ENCODE measurements at regions not wholly inside any gene's neighbourhood (a gene's known extent, or its start where the extent isn't known, plus 50 kb on each side); places are given as distances from the start of the nearest gene placed in this dataset.

DNA sequence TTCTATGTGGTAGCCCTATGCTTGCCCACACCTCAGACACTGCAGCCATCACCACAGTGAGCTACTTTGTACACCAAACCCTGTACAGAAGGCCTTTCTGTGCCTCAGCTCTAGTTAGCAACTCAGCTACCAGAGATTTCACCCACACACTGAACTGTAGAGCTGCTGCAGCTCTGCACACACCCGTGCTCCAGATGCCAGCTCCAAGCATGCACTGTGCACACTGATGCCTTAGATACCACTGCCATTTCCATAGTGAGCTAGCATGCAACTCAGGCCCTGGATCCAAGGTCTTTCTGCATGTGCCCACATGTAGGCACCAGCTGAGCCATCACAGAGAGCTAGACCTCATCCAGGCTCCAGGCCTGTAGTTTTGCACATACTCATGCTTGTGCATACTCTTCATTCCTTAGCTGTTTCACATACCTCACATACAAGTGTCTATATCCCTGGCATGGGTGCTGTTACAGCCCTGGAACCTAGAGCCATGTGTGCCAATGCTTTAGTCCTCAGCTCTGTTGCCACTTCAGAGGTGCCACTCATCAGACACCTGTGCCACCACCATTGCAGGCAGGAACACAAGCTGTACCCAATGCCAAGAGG lies 423.5 kb upstream of the NDST3 start:
- H4K20me1 ChIP-seq (ENCODE audit: insufficient read depth), result no peaks in the 10 kb centered on the region
- H3K4me1 ChIP-seq (replicated peaks; ENCODE audit: insufficient read depth), result no peaks in the 10 kb centered on the region
- no peak for TF ChIP-seq EZH2 (IDR thresholded peaks at IDR 0.05; ENCODE audit: low read depth)
- no peak for TF ChIP-seq CTCF (conservative IDR thresholded peaks at IDR 0.05)
- H3K36me3 ChIP-seq (ENCODE audit: low read depth), result no peaks in the 10 kb centered on the region
- H3K79me2 ChIP-seq (ENCODE audit: low read depth), result no peaks in the 10 kb centered on the region
- no peak for DNase-seq
- H3K4me3 ChIP-seq, result no peak overlapping the region
- no TSS peak for BruUV-seq (replicated peaks)
- ChIA-PET CTCF (no interaction called here), POLR2A (ENCODE audit: unreplicated experiment) (no interaction called here)
- H3K9me2 ChIP-seq (ENCODE audit: insufficient read depth), result no peaks in the 10 kb centered on the region
- no peaks in the 10 kb centered on the region for H3F3A ChIP-seq (ENCODE audit: insufficient read depth, low read depth)
- H3K4me2 ChIP-seq, result no peak overlapping the region
- no peaks in the 10 kb centered on the region for H3K9me3 ChIP-seq (ENCODE audit: insufficient read depth, low read depth)
- no peak overlapping the region for H2AFZ ChIP-seq
- H3K27me3 ChIP-seq (ENCODE audit: insufficient read depth, low read depth), result no peaks in the 10 kb centered on the region
- H3K27ac ChIP-seq, result no peak overlapping the region
- intact Hi-C loops (cut with micrococcal nuclease; ENCODE audit: unreplicated experiment), result no loop called here

DNA sequence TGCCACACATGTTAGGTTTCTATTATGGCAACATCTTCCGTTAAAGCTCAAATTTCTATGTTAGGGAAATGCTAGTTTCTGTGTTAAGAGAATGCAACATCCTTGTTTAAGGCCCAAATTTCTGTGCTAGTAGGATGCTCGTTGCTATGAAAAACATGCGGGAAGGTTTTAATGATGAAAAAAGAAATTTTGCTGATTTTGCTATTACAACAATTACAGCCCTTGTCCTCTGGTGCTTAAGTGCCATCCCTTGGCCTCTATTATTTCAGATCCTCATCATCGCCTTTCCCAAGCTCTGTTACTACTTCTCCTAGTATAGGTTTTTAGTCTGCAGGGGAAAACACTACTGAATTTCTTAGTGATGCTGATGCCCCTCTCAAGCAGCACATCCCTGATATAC lies 412.6 kb upstream of the NDST3 start:
- no TSS peak for BruUV-seq (replicated peaks)
- Histone ChIP-seq H2AFZ (no peak overlapping the region), H3K36me3 (ENCODE audit: low read depth) (no peaks in the 10 kb centered on the region), H3K9me2 (ENCODE audit: insufficient read depth) (no peaks in the 10 kb centered on the region), H3K4me1 (replicated peaks; ENCODE audit: insufficient read depth) (no peaks in the 10 kb centered on the region), H3K79me2 (ENCODE audit: low read depth) (no peaks in the 10 kb centered on the region), H3K9me3 (ENCODE audit: insufficient read depth, low read depth) (no peaks in the 10 kb centered on the region), H4K20me1 (ENCODE audit: insufficient read depth) (no peaks in the 10 kb centered on the region), H3K4me2 (no peak overlapping the region), H3K4me3 (no peak overlapping the region), H3K27ac (no peak overlapping the region), H3K27me3 (ENCODE audit: insufficient read depth, low read depth) (no peaks in the 10 kb centered on the region), H3F3A (ENCODE audit: insufficient read depth, low read depth) (no peaks in the 10 kb centered on the region)
- DNase-seq, result no peak
- CTCF ChIA-PET, result no interaction called here
- TF ChIP-seq CTCF (conservative IDR thresholded peaks at IDR 0.05) (no peak), EZH2 (IDR thresholded peaks at IDR 0.05; ENCODE audit: low read depth) (no peak)
- POLR2A ChIA-PET (ENCODE audit: unreplicated experiment), result no interaction called here
- intact Hi-C loops (cut with micrococcal nuclease; ENCODE audit: unreplicated experiment), result no loop called here

DNA sequence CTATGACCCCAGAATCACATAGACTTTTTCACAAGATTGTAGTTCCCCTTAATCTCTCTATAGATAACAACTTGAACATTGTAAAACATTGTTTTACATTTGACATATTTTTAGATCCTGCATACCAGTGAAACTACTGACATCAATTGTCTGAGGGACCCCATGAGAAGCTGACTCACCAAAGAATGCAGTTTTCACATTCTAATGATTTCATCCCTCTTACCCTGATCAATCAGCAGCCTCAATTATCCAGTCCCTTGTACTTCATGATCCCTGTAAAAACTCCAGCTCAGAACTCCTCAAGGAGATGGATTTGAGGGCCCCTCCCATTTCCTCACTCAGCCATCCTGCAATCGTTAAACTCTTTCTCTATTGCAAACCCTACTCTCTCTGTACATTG lies 411.0 kb upstream of the NDST3 start:
- Histone ChIP-seq H3K4me3 (no peak overlapping the region), H2AFZ (no peak overlapping the region), H3K4me2 (no peak overlapping the region), H3K36me3 (ENCODE audit: low read depth) (no peaks in the 10 kb centered on the region), H4K20me1 (ENCODE audit: insufficient read depth) (no peaks in the 10 kb centered on the region), H3K4me1 (replicated peaks; ENCODE audit: insufficient read depth) (no peaks in the 10 kb centered on the region), H3K9me3 (ENCODE audit: insufficient read depth, low read depth) (no peaks in the 10 kb centered on the region), H3F3A (ENCODE audit: insufficient read depth, low read depth) (no peaks in the 10 kb centered on the region), H3K79me2 (ENCODE audit: low read depth) (no peaks in the 10 kb centered on the region), H3K9me2 (ENCODE audit: insufficient read depth) (no peaks in the 10 kb centered on the region), H3K27me3 (ENCODE audit: insufficient read depth, low read depth) (no peaks in the 10 kb centered on the region), H3K27ac (no peak overlapping the region)
- CTCF ChIA-PET, result no interaction called here
- BruUV-seq (replicated peaks), result no TSS peak
- intact Hi-C loops (cut with micrococcal nuclease; ENCODE audit: unreplicated experiment), result no loop called here
- POLR2A ChIA-PET (ENCODE audit: unreplicated experiment), result no interaction called here
- no peak for TF ChIP-seq EZH2 (IDR thresholded peaks at IDR 0.05; ENCODE audit: low read depth)
- TF ChIP-seq CTCF (conservative IDR thresholded peaks at IDR 0.05), result no peak
- no peak for DNase-seq

Measured in PC-9 (cell line).